Fibroblast of lung (primary cell): ENCODE measurements at regions not wholly inside any gene's neighbourhood (a gene's known extent, or its start where the extent isn't known, plus 50 kb on each side); places are given as distances from the start of the nearest gene placed in this dataset.

Source experiments
- DNase-seq, 2 donors: peaks; one replicate each; pipeline versions ENCODE4 v3.0.0 to v3.0.0-alpha.2; 2010; ENCODE audit warnings: low read depth in 2 of 2
- H2AFZ ChIP-seq: 2 replicates; pipeline ENCODE4 v1.5.1; 2012; ENCODE audit warnings: low read length, control low read depth, inconsistent platforms
- H3K27ac ChIP-seq: 2 replicates; pipeline ENCODE4 v1.5.1; 2011; ENCODE audit warnings: low read length, control low read depth; ENCODE audit not compliant: insufficient read depth
- H3K27me3 ChIP-seq: 2 replicates; pipeline ENCODE4 v1.5.1; 2011; ENCODE audit warnings: mild to moderate bottlenecking, low read length; ENCODE audit not compliant: control insufficient read depth, insufficient read depth
- H3K36me3 ChIP-seq: 2 replicates; pipeline ENCODE4 v1.5.1; 2011; ENCODE audit warnings: low read length; ENCODE audit not compliant: control insufficient read depth, insufficient read depth
- H3K4me1 ChIP-seq: 2 replicates; pipeline ENCODE4 v1.5.1; 2011; ENCODE audit warnings: low read length; ENCODE audit not compliant: control insufficient read depth, insufficient read depth; ENCODE audit errors: extremely low read depth
- H3K4me2 ChIP-seq: 2 replicates; pipeline ENCODE4 v1.5.1; 2011; ENCODE audit warnings: low read length, control low read depth; ENCODE audit not compliant: insufficient read depth; ENCODE audit errors: extremely low read depth
- H3K4me3 ChIP-seq, 4 experiments: fragments of 200-600 bp in 1 of 4; sonication (generic) in 1 of 4; replicated peaks in 1 of 4; 2 replicates each; pipeline ENCODE4 v1.5.1; 2011 to 2016; ENCODE audit warnings: low read length in 4 of 4, low read depth in 3 of 4, mild to moderate bottlenecking in 3 of 4, control low read depth in 2 of 4, inconsistent platforms in 1 of 4, mixed read lengths in 1 of 4; ENCODE audit not compliant: insufficient read depth in 1 of 4; ENCODE audit errors: control extremely low read depth in 1 of 4
- H3K79me2 ChIP-seq: 2 replicates; pipeline ENCODE4 v1.5.1; 2012; ENCODE audit warnings: mild to moderate bottlenecking, low read length, inconsistent platforms; ENCODE audit not compliant: control insufficient read depth, insufficient read depth
- H3K9ac ChIP-seq: 2 replicates; pipeline ENCODE4 v1.5.1; 2011; ENCODE audit warnings: mild to moderate bottlenecking, low read length, control low read depth; ENCODE audit not compliant: insufficient read depth
- H3K9me3 ChIP-seq: 2 replicates; pipeline ENCODE4 v1.5.1; 2012; ENCODE audit warnings: low read depth, low read length; ENCODE audit not compliant: control insufficient read depth, insufficient read depth
- H4K20me1 ChIP-seq: 2 replicates; pipeline ENCODE4 v1.5.1; 2011; ENCODE audit warnings: low read length; ENCODE audit not compliant: control insufficient read depth, insufficient read depth; ENCODE audit errors: extremely low read depth
- EZH2 ChIP-seq: IDR thresholded peaks from 2 replicates; pipeline ENCODE4 v1.5.1; 2012; ENCODE audit warnings: low read length, control low read depth, mild to moderate bottlenecking; ENCODE audit errors: missing control alignments
- TF ChIP-seq, protein P1 (sequence below), 2 donors: IDR thresholded peaks in 1 of 2; conservative IDR thresholded peaks in 1 of 2; 1 replicate in 1 of 2; 2 replicates in 1 of 2; pipeline ENCODE4 v1.5.1; 2011 to 2012; ENCODE audit warnings: low read length in 2 of 2, control low read depth in 1 of 2, inconsistent platforms in 1 of 2, low read depth in 1 of 2, mild to moderate bottlenecking in 1 of 2

DNA sequence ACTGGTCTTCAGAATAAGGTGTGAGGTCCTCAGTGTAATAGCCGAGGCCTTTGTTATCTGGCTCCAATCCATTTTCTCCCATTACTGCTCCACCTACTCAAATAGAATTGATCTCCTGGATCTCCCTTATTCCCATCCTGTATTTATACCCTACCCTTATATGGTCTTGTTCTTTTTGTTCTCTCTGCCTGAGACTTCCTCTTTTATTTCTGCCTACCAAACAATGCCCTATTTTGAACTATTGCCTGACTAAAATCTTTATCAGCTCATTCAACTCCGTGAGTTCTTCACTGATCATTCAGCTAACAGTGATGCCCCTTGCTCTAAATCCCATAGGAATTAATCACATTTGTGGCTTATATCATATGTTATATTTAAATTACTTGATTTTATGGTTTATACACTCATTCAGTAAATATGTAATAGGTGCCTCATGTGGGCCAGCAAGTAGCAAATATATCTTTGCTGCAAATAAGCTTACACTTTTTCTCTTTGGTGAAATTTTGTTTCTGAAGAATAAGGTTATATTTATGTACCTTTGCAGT lies 417.5 kb upstream of the MEF2C start:
- no peak for TF ChIP-seq EZH2
- TF ChIP-seq, protein P1, sequence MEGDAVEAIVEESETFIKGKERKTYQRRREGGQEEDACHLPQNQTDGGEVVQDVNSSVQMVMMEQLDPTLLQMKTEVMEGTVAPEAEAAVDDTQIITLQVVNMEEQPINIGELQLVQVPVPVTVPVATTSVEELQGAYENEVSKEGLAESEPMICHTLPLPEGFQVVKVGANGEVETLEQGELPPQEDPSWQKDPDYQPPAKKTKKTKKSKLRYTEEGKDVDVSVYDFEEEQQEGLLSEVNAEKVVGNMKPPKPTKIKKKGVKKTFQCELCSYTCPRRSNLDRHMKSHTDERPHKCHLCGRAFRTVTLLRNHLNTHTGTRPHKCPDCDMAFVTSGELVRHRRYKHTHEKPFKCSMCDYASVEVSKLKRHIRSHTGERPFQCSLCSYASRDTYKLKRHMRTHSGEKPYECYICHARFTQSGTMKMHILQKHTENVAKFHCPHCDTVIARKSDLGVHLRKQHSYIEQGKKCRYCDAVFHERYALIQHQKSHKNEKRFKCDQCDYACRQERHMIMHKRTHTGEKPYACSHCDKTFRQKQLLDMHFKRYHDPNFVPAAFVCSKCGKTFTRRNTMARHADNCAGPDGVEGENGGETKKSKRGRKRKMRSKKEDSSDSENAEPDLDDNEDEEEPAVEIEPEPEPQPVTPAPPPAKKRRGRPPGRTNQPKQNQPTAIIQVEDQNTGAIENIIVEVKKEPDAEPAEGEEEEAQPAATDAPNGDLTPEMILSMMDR (conservative IDR thresholded peaks at IDR 0.05 in 1 of 2, IDR thresholded peaks at IDR 0.05 in 1 of 2; ENCODE audit: low read depth in 1 of 2, low read length in 2 of 2), result no peak
- Histone ChIP-seq H3K27me3 (no peaks in the 10 kb centered on the region), H3K27ac (no peak overlapping the region), H3K9ac (no peak overlapping the region), H3K4me3 (no peak overlapping the region), H2AFZ (no peak overlapping the region), H3K9me3 (no peaks in the 10 kb centered on the region), H3K4me2 (no peak overlapping the region), H4K20me1 (no peaks in the 10 kb centered on the region), H3K36me3 (no peaks in the 10 kb centered on the region), H3K79me2 (no peaks in the 10 kb centered on the region), H3K4me1 (no peaks in the 10 kb centered on the region)
- DNase-seq, result no peak

DNA sequence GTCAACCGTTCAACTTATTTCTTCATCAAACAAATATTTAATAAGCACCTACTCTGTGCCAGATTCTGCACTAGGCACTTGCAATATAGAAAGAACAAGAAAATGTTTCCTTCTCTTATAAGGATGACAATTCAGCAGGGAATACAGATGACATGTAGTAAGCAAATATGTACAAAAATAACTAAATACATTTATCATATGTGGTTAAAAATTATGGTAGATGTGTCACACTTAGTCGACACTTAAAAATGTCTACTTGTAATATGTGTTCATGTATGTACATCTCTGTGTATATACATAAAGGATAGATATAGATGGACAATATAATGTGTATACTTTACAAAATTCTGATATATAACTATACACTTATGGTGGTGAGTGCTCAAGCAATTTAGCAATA lies 417.0 kb upstream of the MEF2C start:
- Histone ChIP-seq H3K9me3 (no peaks in the 10 kb centered on the region), H3K4me3 (no peak overlapping the region), H3K9ac (no peak overlapping the region), H2AFZ (no peak overlapping the region), H3K27ac (no peak overlapping the region), H4K20me1 (no peaks in the 10 kb centered on the region), H3K27me3 (no peaks in the 10 kb centered on the region), H3K79me2 (no peaks in the 10 kb centered on the region), H3K4me2 (no peak overlapping the region), H3K4me1 (no peaks in the 10 kb centered on the region), H3K36me3 (no peaks in the 10 kb centered on the region)
- TF ChIP-seq EZH2, result no peak
- TF ChIP-seq, protein P1 (conservative IDR thresholded peaks at IDR 0.05 in 1 of 2, IDR thresholded peaks at IDR 0.05 in 1 of 2; ENCODE audit: low read depth in 1 of 2, low read length in 2 of 2), result no peak
- DNase-seq, result no peak

DNA sequence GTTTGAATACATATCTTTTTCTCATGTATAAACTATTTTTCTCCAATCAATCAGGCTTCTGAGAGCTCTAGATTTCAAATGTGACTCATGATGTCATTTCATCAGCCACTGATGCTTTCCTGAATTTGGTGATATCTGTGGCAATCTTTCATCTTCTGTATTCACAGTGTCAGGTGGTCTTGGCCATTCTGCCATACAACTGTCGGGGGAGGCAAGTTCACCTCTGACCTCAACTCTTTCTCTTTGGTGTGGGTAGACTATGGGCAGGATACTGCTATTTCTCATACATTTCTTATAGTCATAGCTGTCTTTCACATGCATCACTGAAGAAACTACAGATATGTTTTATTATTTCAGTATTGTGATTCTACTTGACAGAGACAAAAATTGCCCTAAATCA lies 414.1 kb upstream of the MEF2C start:
- no peaks in the 10 kb centered on the region for H3K79me2 ChIP-seq
- no peak overlapping the region for H3K27ac ChIP-seq
- TF ChIP-seq, protein P1 (conservative IDR thresholded peaks at IDR 0.05 in 1 of 2, IDR thresholded peaks at IDR 0.05 in 1 of 2; ENCODE audit: low read depth in 1 of 2, low read length in 2 of 2), result no peak
- no peak for TF ChIP-seq EZH2
- no peak overlapping the region for H3K9ac ChIP-seq
- H3K4me2 ChIP-seq, result no peak overlapping the region
- H3K4me3 ChIP-seq, result no peak overlapping the region
- H2AFZ ChIP-seq, result no peak overlapping the region
- H4K20me1 ChIP-seq, result no peaks in the 10 kb centered on the region
- H3K4me1 ChIP-seq, result no peaks in the 10 kb centered on the region
- H3K36me3 ChIP-seq, result no peaks in the 10 kb centered on the region
- no peak for DNase-seq
- H3K9me3 ChIP-seq, result no peaks in the 10 kb centered on the region
- no peaks in the 10 kb centered on the region for H3K27me3 ChIP-seq
